Kasumi-1 (cell line): ENCODE measurements at regions not wholly inside any gene's neighbourhood (a gene's known extent, or its start where the extent isn't known, plus 50 kb on each side); places are given as distances from the start of the nearest gene placed in this dataset.
"Not testable (repeated sequence)": the region's sequence is repeated elsewhere in the genome, so short reads cannot be mapped to it uniquely, and the experiment has no call there.

Source experiments
- DNase-seq, 2 experiments: peaks; one replicate each; lab custom pipeline; 2025; lab: John Stamatoyannopoulos, UW

GRCh38 chr4:175033162-175033561 is 115.0 kb downstream of the ADAM29 start:
- DNase-seq: no peak

DNA sequence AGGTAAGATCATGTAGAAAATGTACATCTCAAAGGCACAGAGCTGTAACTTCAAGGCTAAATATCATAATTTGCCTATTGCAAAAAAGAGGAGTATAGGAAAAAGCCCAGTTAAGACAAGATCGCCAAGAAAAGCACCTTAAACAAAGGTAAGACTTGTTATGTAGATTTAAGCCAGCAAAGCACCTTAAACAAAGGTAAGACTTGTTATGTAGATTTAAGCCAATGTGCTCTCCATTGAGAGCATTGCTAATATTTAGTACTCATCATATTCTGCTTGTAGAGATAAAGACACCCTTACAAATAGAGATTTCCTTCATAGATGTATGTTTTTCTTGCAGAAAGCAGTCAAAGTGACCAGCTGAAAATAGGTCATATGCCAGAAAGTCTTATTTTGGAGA is 115.8 kb downstream of the ADAM29 start:
- no peak for DNase-seq

- no peak for DNase-seq
These were observed 117.0 kb downstream of the ADAM29 start for GRCh38 chr4:175034986-175035705.

DNA sequence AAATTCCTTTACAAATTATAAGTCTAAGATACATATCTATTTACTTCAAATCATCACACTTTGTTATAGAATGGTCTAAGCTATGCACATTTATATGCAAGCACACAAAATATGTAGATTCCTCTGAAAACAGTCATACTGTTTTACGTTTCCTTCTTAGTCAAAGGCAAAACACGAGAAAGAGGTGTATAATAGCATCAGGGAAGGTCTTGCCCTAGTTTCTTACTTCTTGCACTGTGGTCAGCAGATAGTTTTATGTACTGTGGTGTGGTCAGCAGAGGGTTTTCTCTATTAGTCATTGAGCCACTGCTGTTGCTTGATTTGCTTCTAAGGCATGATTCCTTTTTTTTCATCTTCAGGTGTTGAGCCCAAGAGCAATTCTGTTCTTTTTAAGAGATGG is 117.7 kb downstream of the ADAM29 start:
- DNase-seq: no peak

DNA sequence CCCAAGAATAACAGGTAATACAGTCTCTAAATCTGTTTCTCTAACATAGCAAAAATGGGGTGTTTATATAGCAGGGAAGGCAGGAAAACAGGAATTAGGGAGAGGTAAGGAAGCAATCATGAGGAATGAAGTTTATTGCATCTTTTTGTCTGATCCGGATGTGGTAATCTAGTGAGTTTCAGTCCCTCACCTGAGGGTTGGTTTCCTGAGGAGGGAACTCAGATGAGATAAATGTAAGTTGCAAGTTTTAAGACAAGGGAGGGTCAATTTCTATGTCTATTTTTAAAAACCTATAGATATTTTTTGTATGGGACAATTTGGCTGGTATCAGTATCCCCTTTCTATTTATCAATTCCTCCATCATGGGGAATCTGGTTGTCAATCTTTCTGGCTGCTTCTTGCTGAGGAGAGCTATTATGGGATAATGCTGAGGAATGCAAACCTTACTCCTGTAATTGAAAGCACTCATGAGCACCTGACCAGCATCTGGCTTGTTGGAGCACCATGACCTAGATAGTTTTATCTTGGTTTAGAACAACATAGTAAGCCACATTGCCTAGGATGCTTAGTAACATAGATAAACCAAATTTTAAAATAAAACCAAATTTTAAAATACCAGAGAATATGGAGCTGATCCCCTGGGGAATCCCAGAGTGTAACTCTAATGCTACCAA is 130.1 kb downstream of the ADAM29 start:
- DNase-seq: no peak

DNA sequence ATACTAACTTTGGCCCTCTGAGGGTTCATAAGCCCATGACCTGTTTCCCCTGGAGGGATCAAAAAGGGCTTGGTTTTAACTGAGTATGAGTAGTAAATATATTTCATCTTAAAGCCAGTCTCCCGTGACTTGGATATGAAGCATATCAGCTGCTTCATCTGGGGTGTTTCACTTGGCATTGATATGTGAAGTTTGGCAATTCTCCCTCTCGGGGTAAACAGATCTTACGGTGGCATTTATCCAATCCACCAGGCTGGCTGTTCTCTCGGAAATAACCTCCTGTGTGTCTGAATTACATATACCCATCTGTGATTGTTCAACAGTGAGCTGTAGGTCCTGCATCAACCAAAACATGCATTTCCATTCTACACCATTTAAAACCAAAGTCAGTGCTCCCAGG is 130.7 kb downstream of the ADAM29 start:
- no peak for DNase-seq

DNA sequence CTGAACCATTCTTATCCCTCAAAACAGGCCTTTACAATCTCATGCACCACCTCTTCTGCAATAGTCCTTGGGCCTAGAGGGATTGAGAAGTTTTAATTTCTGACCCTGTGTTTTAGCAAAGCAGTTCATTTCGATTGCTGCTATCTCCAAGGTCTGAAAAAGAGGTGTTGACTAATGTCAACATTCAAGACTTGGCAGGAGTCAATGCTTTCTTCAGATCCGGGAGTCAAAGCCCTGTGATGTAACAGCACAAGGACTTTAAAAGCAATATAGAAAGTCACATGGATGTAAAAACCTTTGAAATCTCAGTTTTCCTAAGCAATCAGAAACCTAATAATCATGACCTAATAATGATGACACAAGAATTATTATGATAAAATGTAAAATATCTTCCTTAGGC is 133.8 kb downstream of the ADAM29 start:
- no peak for DNase-seq

DNA sequence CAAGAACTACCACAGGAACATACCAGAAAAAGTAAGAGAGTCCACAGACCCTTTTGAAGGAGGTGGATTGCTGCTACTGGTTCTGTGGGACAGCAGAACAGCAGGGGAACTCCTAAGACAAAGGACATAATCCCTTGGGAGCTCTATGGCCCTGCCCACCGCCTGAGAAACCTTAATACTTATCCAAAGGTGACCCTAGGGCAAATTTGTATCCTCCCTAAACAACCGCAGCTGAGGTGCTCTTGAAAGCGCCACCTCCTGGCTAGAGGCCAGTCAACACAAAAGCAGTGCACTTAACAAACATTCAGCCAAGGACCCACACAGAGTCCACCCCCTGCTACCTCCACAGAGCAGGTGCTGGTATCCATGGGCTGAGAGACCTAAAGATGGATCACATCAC is 136.8 kb downstream of the ADAM29 start:
- DNase-seq: no peak

DNA sequence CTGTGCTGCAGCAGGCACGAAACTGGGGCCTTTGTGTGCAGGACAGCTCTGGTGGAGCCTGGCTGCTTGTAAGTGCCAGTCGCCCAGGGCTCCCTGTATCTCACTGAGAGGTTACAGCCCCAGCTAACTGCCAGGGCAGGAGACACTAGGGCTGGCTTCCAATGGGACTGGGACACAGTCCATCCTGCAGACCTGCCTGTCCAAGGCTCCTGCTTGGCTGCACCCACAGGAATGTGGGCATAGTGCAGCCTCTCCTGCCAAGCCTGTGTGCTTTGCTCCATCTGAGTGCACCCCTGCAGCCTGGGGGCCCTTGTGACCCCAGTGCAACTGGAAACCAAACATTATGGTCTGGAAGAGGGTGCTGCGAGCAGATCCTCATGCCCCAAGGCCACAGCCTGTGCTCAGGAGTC is 144.0 kb downstream of the ADAM29 start:
- DNase-seq: no peak

DNA sequence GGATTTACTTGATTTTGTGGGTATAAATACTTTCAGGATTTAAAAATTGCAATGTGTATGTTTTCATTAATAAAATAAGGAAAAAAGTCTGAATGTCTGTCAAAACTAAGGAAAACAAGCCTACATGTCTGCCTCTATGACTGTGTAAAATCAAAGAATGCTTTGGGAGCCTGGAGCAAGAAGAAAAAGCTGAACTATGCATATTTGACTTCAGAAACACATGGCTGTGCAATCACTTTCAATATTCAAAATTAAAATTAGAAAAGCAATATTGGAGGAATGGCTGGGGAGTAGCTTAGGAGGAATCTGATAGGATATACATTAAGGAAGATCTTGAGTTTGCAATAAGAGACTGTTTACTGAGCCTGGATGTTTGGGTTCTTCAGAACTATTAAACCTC is 147.1 kb downstream of the ADAM29 start:
- no peak for DNase-seq

GRCh38 chr4:175066923-175067627 is 148.9 kb downstream of the ADAM29 start:
- peak; percentile 73 to 79 for DNase-seq

- no peak for DNase-seq
These were observed 150.1 kb downstream of the ADAM29 start for GRCh38 chr4:175068266-175068665.

DNA sequence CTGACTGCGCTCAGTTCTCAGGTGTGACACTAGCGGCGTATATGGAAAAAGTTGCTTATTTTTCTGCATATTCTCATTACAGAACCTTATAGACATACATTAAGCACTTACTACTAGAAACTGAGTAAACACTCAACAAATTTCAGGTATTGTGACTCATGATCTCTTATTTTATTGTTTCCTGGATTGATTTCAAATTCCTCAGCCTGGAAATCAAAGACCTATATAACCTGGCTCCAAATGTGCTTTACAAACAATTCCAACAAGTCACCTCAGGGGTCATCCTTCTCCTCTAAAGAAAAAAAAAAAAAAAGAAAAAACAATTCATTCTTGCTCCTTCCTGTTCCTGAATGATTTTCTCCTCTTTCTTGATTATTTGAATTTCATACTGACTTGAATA is 152.3 kb downstream of the ADAM29 start:
- DNase-seq: no peak

- no peak for DNase-seq
These were observed 153.0 kb downstream of the ADAM29 start for GRCh38 chr4:175071123-175071522.

DNA sequence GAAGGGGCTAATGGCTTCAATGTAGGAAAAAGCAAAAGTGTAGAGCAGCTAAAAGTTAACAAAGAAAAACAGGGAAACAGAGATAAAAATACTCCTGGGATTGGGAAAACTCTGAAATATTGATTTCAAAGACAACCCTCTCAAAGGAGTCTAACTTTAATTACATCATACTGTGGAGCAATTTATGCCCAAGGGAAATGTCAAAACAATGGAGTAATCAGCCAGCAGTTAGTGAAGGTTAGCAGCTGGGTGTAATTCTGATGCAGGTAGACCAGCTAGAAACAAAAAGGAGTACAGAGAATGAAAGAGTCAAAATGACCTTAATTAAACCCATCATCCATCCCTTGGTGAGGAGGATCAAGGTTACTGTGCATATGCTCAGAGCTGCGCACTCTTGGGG is 169.0 kb downstream of the ADAM29 start:
- DNase-seq: no peak

GRCh38 chr4:175090116-175090515 is 172.0 kb downstream of the ADAM29 start:
- DNase-seq: no peak

DNA sequence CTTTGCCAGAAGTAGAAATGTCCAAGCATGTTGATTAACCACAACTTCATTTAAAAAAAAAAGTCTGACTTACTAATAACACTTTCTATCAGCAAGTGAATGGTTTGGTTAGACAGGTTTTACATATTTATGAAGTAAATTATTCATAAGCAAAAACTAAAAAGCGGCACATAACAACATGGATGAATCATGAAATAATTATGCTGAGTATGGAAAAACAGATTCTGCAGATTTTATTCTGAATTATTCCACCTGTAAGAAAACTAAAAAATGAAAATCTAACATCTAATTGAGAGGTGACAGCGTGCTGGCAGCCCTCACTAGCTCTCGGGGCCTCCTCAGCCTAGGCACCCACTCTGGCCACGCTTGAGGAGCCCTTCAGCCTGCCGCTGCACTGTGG is 173.5 kb downstream of the ADAM29 start:
- DNase-seq: no peak

DNA sequence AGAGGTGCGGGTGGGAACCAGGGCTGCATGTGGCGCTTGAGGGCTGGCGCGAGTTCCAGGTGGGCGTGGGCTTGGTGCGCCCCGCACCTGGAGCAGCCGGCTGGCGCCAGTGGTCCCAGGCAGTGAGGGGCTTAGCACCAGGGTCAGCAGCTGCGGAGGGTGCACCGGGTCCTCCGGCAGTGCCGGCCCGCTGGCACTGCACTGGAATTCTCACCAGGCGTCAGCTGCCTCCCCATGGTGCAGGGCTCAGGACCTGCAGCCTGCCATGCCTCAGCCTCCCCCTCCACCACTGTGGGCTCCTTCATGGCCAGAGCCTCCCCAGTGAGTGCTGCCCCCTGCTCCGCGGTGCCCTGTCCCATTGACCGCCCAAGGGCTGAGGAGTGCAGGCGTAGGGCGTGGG is 174.0 kb downstream of the ADAM29 start:
- no peak for DNase-seq

DNA sequence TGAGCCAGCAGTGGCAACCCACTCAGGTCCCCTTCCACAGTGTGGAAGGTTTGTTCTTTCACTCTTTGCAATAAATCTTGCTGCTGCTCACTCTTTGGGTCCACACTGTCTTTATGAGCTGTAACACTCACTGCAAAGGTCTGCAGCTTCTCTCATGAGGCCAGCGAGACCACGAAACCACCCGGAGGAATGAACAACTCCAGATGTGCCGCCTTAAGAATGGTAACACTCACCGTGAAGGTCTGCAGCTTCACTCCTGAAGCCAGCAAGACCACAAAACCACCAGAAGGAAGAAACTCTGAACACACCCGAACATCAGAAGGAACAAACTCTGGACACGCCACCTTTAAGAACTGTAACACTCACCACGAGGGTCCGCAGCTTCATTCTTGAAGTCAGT is 174.9 kb downstream of the ADAM29 start:
- not testable (repeated sequence) for DNase-seq

DNA sequence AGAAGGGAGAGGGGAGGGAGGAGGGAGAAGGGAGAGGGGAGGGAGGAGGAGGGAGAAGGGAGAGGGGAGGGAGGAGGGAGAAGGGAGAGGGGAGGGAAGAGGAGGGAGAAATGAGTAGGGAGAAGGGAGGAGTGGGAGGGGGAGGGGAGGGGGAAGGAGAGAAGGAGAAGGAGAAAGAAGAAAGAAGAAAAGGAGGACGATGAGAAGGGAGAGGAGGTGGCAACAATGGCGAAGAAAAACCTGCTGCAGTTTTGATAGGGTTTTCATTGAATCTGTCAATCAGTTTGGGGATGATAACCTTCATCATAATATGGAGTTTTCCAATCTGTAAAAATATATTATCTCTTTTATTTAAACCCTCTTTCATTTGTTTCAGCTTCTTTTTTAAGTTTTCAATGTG is 185.2 kb downstream of the ADAM29 start:
- DNase-seq: no peak

DNA sequence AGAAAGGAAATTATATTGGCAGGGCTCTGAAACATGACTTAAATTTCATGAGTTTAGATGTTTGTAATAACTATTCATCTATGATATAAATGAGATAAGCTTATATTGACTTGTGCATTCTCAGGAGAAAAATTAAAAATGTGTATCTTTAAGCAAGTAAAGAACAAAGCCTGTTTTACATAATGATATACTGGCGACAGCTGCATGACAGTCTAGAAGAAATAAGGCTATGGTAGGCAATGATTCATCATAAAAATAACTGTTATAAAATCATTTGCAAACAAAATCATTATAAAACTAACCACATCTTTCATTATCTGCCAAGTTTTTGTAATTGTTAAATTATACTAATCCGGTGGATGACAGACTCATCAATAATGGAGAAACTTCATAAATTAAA is 188.1 kb downstream of the ADAM29 start:
- DNase-seq: no peak

- no peak for DNase-seq
These were observed 191.8 kb downstream of the ADAM29 start for GRCh38 chr4:175109933-175110332.

GRCh38 chr4:175125410-175126068 is 207.4 kb downstream of the ADAM29 start:
- no peak for DNase-seq
